Pancreas (tissue), 10 donors: ENCODE measurements at regions not wholly inside any gene's neighbourhood (a gene's known extent, or its start where the extent isn't known, plus 50 kb on each side); places are given as distances from the start of the nearest gene placed in this dataset.

ENCODE experiments used
- ATAC-seq, 4 donors: fragments of 200-7000 bp; cut with Tn5 transposase; one replicate each; pipeline versions ENCODE4 v1.8.0 to v1.9.1; 2020; ENCODE audit warnings: mild to moderate bottlenecking in 4 of 4, moderate library complexity in 4 of 4
- DNase-seq, 6 donors: peaks; one replicate each; pipeline ENCODE4 v3.0.0-alpha.2; 2020
- FAIRE-seq: peaks from 2 replicates; lab custom pipeline; 2012; peaks lifted over from hg19 to GRCh38; lab: Jason Lieb, UNC
- H3K27ac ChIP-seq, 4 donors: fragments of 200-600 bp; sonication (generic); 1 replicate in 3 of 4; 2 replicates in 1 of 4; pipeline versions ENCODE4 v1.5.0 to v1.8.0; 2020
- H3K27me3 ChIP-seq, 4 donors: fragments of 200-600 bp; one replicate each; pipeline ENCODE4 v1.8.0; 2021
- H3K36me3 ChIP-seq, 3 donors: fragments of 200-600 bp; sonication (generic) in 1 of 3; one replicate each; pipeline versions ENCODE4 v1.5.0 to v1.8.0; 2020 to 2021
- H3K4me1 ChIP-seq, 3 donors: fragments of 200-600 bp; one replicate each; pipeline ENCODE4 v1.8.0; 2021
- H3K4me3 ChIP-seq, 4 donors: fragments of 200-600 bp; sonication (generic) in 2 of 4; one replicate each; pipeline versions ENCODE4 v1.5.0 to v1.8.0; 2020 to 2021
- H3K9me3 ChIP-seq, 4 donors: fragments of 200-600 bp; one replicate each; pipeline ENCODE4 v1.8.0; 2021
- CTCF ChIP-seq, 4 donors: fragments of 200-600 bp; sonication (generic) in 3 of 4; IDR thresholded peaks; one replicate each; pipeline versions ENCODE4 v1.5.0 to v1.8.0; 2021; ENCODE audit warnings: antibody characterized with exemption in 4 of 4
- WGBS, 2 donors: extraction: QIAGEN DNeasy Blood & Tissue Kit; methylation state at CpG; one replicate each; pipeline ENCODE4 v1.1.7; 2013; 5-methylcytosine and 5-hydroxymethylcytosine counted together
- intact Hi-C, 3 donors: fragments of 100-400 bp; cut with DNase I; formaldehyde crosslinking; loops; one replicate each; pipeline versions ENCODE4 v1.11.1 to v1.14.2; 2022
- donor health status: healthy with polysubstance abuse.
- donor health status: DM: no; HTN: no; CAD: no; lungs with moderate emphysema.
- donor health status: DM: no; HTN: no; CAD: no.
- donor health status: control.
- donor health status: control.
- donor health status: Bipolar disorder and iron deficiency.
- donor health status: DM: yes; HTN: yes; CAD: no.
- donor health status: DM: no; HTN: no; CAD: no.
- donor health status: DM: no; HTN: no; CAD: no.
- donor health status: DM: yes; HTN: yes; CAD: no.

GRCh38 chr13:24106429-24106828 is 54.1 kb upstream of the SPATA13 start:
- DNase-seq, result peak in 4 of 6 donors; percentile 43 to 79 (median 64)
- Histone ChIP-seq H3K4me3 (no peak overlapping the region), H3K36me3 (no peaks in the 10 kb centered on the region), H3K9me3 (no peaks in the 10 kb centered on the region), H3K27ac (peak overlapping the region in 3 of 4 donors; percentile 16 to 77 (median 73)), H3K4me1 (peaks cover 10 to 26% (median 25%) of the 10 kb centered on the region in 3 donors), H3K27me3 (no peaks in the 10 kb centered on the region)
- TF ChIP-seq CTCF (IDR thresholded peaks at IDR 0.05), result no peak
- intact Hi-C loops, result no loop called here
- no peak for FAIRE-seq
- peak; percentile 81 to 90 (median 88) for ATAC-seq
- 14 to 15% methylated on average over 5 of the region's 5 CpGs for WGBS, 2 donors

GRCh38 chr13:24107955-24108614 is 52.4 kb upstream of the SPATA13 start:
- H3K9me3 ChIP-seq, result no peaks in the 10 kb centered on the region
- H3K36me3 ChIP-seq, result no peaks in the 10 kb centered on the region
- H3K27ac ChIP-seq, result peak overlapping the region in 3 of 4 donors; percentile 11 to 77 (median 73)
- peaks cover 10 to 26% (median 25%) of the 10 kb centered on the region in 3 donors for H3K4me1 ChIP-seq
- FAIRE-seq, result no peak
- DNase-seq, result no peak
- no peak overlapping the region for H3K4me3 ChIP-seq
- peak in 3 of 4 donors; percentile 4 to 15 (median 11) for ATAC-seq
- no peaks in the 10 kb centered on the region for H3K27me3 ChIP-seq
- intact Hi-C loops, result no loop called here
- 40 to 45% methylated on average over 16 of the region's 16 CpGs for WGBS, 2 donors
- TF ChIP-seq CTCF (IDR thresholded peaks at IDR 0.05), result no peak

GRCh38 chr13:24108615-24108965 is 51.9 kb upstream of the SPATA13 start:
- H3K4me1 ChIP-seq, result peaks cover 10 to 26% (median 25%) of the 10 kb centered on the region in 3 donors
- no peak overlapping the region for H3K4me3 ChIP-seq
- H3K36me3 ChIP-seq, result no peaks in the 10 kb centered on the region
- TF ChIP-seq CTCF (IDR thresholded peaks at IDR 0.05), result no peak
- ATAC-seq (no peak), DNase-seq (no peak), FAIRE-seq (no peak)
- no peak overlapping the region for H3K27ac ChIP-seq
- no peaks in the 10 kb centered on the region for H3K27me3 ChIP-seq
- WGBS, 2 donors, result 92 to 94% methylated on average over 7 of the region's 7 CpGs
- no peaks in the 10 kb centered on the region for H3K9me3 ChIP-seq
- intact Hi-C loops, result no loop called here

- TF ChIP-seq CTCF (IDR thresholded peaks at IDR 0.05), result no peak
- H3K4me3 ChIP-seq, result no peak overlapping the region
- DNase-seq (no peak), ATAC-seq (no peak), FAIRE-seq (no peak)
- H3K4me1 ChIP-seq, result peaks cover 10 to 26% (median 25%) of the 10 kb centered on the region in 3 donors
- H3K27ac ChIP-seq, result no peak overlapping the region
- 36 to 49% methylated on average over 4 of the region's 4 CpGs for WGBS, 2 donors
- H3K36me3 ChIP-seq, result no peaks in the 10 kb centered on the region
- intact Hi-C loops, result no loop called here
- H3K27me3 ChIP-seq, result no peaks in the 10 kb centered on the region
- no peaks in the 10 kb centered on the region for H3K9me3 ChIP-seq
Measured at GRCh38 chr13:24110011-24110410, 50.5 kb upstream of the SPATA13 start.
